ENCODE measurements at regions not wholly inside any gene's neighbourhood (a gene's known extent, or its start where the extent isn't known, plus 50 kb on each side); places are given as distances from the start of the nearest gene placed in this dataset.

- TF ChIP-seq EP300 (IDR thresholded peaks at IDR 0.05) (no peak), CTCF (IDR thresholded peaks at IDR 0.05) (no peak)
Measured at GRCh38 chr12:30012816-30013450, 229.2 kb upstream of the TMTC1 start.

Data from gastroesophageal sphincter (tissue), 3 donors.